HCT116 (cell line): ENCODE measurements at regions not wholly inside any gene's neighbourhood (a gene's known extent, or its start where the extent isn't known, plus 50 kb on each side); places are given as distances from the start of the nearest gene placed in this dataset.

Experiments
- ATAC-seq: fragments of 200-7000 bp; cut with Tn5 transposase; 2 replicates; pipeline ENCODE4 v1.9.1; 2020; ENCODE audit warnings: mild to moderate bottlenecking, moderate library complexity
- BruUV-seq: library from RNA; stranded (reverse); fragments of 400-500 nt; replicated peaks from 2 replicates; lab custom pipeline; 2021; lab: Mats Ljungman, UMichigan
- CTCF ChIA-PET: fragments of 300-600 bp; sonication (Branson Sonifier 250); formaldehyde crosslinking; loops from one replicate; lab custom pipeline; 2021; ENCODE audit warnings: antibody characterized with exemption; lab: Charles Lee
- POLR2A ChIA-PET: fragments of 300-600, 350-600 bp; sonication (Branson Sonifier 250); formaldehyde crosslinking; loops from one replicate; lab custom pipeline; 2021; ENCODE audit warnings: antibody characterized with exemption; lab: Charles Lee
- RAD21 ChIA-PET, 2 experiments: fragments of 300-600 bp; sonication (Branson Sonifier 250); formaldehyde crosslinking; loops; one replicate each; lab custom pipeline; 2023; ENCODE audit warnings: low total read pairs in 2 of 2; ENCODE audit not compliant: uncharacterized antibody in 2 of 2, unreplicated experiment in 2 of 2, low non-redundant PET in 1 of 2; lab: Charles Lee
- DNase-seq: peaks from one replicate; pipeline ENCODE4 v3.0.0-alpha.2; 2010; ENCODE audit warnings: low read depth, low spot score
- H2AFZ ChIP-seq: fragments of 200-600 bp; shearing (Covaris generic), sonication (generic); 2 replicates; pipeline ENCODE4 v1.6.1; 2017; ENCODE audit warnings: low read depth, mixed run types, mixed read lengths, antibody characterized with exemption, low read length; ENCODE audit not compliant: poor library complexity, severe bottlenecking
- H3K27ac ChIP-seq: 2 replicates; pipeline ENCODE4 v1.5.1; 2012; ENCODE audit warnings: low read depth, low read length
- H3K27me3 ChIP-seq: fragments of 200-600 bp; sonication (generic); 2 replicates; pipeline ENCODE4 v1.6.1; 2016; ENCODE audit warnings: mixed run types, low read length, mixed read lengths; ENCODE audit not compliant: insufficient read depth
- H3K36me3 ChIP-seq, 2 experiments: fragments of 200-500 bp in 1 of 2; fragments of 200-600 bp in 1 of 2; sonication (Bioruptor generic) in 1 of 2; sonication (generic) in 1 of 2; 2 replicates each; pipeline versions ENCODE4 v1.5.1 to v1.6.1; 2014 to 2016; ENCODE audit warnings: low read length in 2 of 2, inconsistent platforms in 1 of 2, mixed read lengths in 1 of 2, mixed run types in 1 of 2; ENCODE audit not compliant: insufficient read depth in 2 of 2, control insufficient read depth in 1 of 2
- H3K4me1 ChIP-seq, 2 experiments: fragments of 200-600 bp in 1 of 2; sonication (generic) in 1 of 2; 2 replicates each; pipeline versions ENCODE4 v1.5.1 to v1.6.1; 2012 to 2017; ENCODE audit warnings: low read length in 2 of 2, inconsistent platforms in 1 of 2, mild to moderate bottlenecking in 1 of 2, mixed read lengths in 1 of 2, mixed run types in 1 of 2, moderate library complexity in 1 of 2; ENCODE audit not compliant: insufficient read depth in 2 of 2, control insufficient read depth in 1 of 2
- H3K4me2 ChIP-seq: fragments of 200-600 bp; sonication (generic); 2 replicates; pipeline ENCODE4 v1.6.1; 2017; ENCODE audit warnings: mixed run types, low read length, mixed read lengths
- H3K4me3 ChIP-seq, 2 experiments: fragments of 200-600 bp in 1 of 2; sonication (generic) in 1 of 2; replicated peaks in 1 of 2; 2 replicates each; pipeline ENCODE4 v1.5.1; 2011 to 2016; ENCODE audit warnings: low read length in 2 of 2, control low read depth in 1 of 2, low read depth in 1 of 2, mild to moderate bottlenecking in 1 of 2, mixed read lengths in 1 of 2, mixed run types in 1 of 2
- H3K79me2 ChIP-seq: fragments of 200-600 bp; sonication (generic); 2 replicates; pipeline ENCODE4 v1.6.1; 2017; ENCODE audit warnings: mild to moderate bottlenecking, mixed run types, low read length, moderate library complexity, mixed read lengths; ENCODE audit not compliant: insufficient read depth
- H3K9ac ChIP-seq: fragments of 200-600 bp; sonication (generic); 2 replicates; pipeline ENCODE4 v1.6.1; 2016; ENCODE audit warnings: low read length, mixed read lengths
- H3K9me2 ChIP-seq: fragments of 200-600 bp; sonication (generic), shearing (Covaris generic); 2 replicates; pipeline ENCODE4 v1.6.1; 2017; ENCODE audit warnings: mixed run types, mild to moderate bottlenecking, moderate library complexity; ENCODE audit not compliant: insufficient read depth
- H3K9me3 ChIP-seq, 2 experiments: fragments of 200-500 bp in 1 of 2; fragments of 200-600 bp in 1 of 2; sonication (Bioruptor generic) in 1 of 2; sonication (generic) in 1 of 2; 2 replicates each; pipeline ENCODE4 v1.6.1; 2014 to 2017; ENCODE audit warnings: low read length in 2 of 2, mixed read lengths in 2 of 2, inconsistent platforms in 1 of 2, low read depth in 1 of 2, mild to moderate bottlenecking in 1 of 2, mixed run types in 1 of 2, moderate library complexity in 1 of 2; ENCODE audit not compliant: control insufficient read depth in 1 of 2, insufficient read depth in 1 of 2
- H4K20me1 ChIP-seq: fragments of 200-600 bp; sonication (generic), shearing (Covaris generic); 2 replicates; pipeline ENCODE4 v1.6.1; 2017; ENCODE audit warnings: mixed run types, mild to moderate bottlenecking, moderate library complexity; ENCODE audit not compliant: insufficient read depth
- ATF3 ChIP-seq: IDR thresholded peaks from 2 replicates; pipeline ENCODE4 v1.6.1; 2012
- CBX3 ChIP-seq: IDR thresholded peaks from 2 replicates; pipeline ENCODE4 v1.6.1; 2012; ENCODE audit warnings: low read depth
- CEBPB ChIP-seq: IDR thresholded peaks from 2 replicates; pipeline ENCODE4 v1.6.1; 2012; ENCODE audit warnings: low read depth
- EGR1 ChIP-seq: IDR thresholded peaks from 2 replicates; pipeline ENCODE4 v1.6.1; 2012; ENCODE audit warnings: low read depth
- ELF1 ChIP-seq: IDR thresholded peaks from 2 replicates; pipeline ENCODE4 v1.6.1; 2012; ENCODE audit warnings: low read depth, borderline replicate concordance
- FOSL1 ChIP-seq: IDR thresholded peaks from 2 replicates; pipeline ENCODE4 v1.6.1; 2012; ENCODE audit warnings: low read depth
- JUND ChIP-seq: IDR thresholded peaks from 2 replicates; pipeline ENCODE4 v1.6.1; 2012
- MAX ChIP-seq: IDR thresholded peaks from 2 replicates; pipeline ENCODE4 v1.6.1; 2012
- POLR2AphosphoS5 ChIP-seq: IDR thresholded peaks from 2 replicates; pipeline ENCODE4 v1.6.1; 2011; ENCODE audit warnings: mild to moderate bottlenecking, low read depth, low read length, moderate library complexity
- SP1 ChIP-seq: IDR thresholded peaks from 2 replicates; pipeline ENCODE4 v1.6.1; 2012; ENCODE audit warnings: low read depth
- YY1 ChIP-seq: IDR thresholded peaks from 2 replicates; pipeline ENCODE4 v1.6.1; 2011; ENCODE audit warnings: low read length, low read depth, moderate library complexity, mild to moderate bottlenecking; ENCODE audit not compliant: insufficient replicate concordance; ENCODE audit errors: extremely low read depth
- ZNF274 ChIP-seq: fragments of 200-500 bp; sonication (Bioruptor generic); IDR thresholded peaks from 2 replicates; pipeline ENCODE4 v1.6.1; 2014; ENCODE audit warnings: mild to moderate bottlenecking, low read depth, low read length, inconsistent platforms
- intact Hi-C: fragments of 100-400 bp; cut with micrococcal nuclease; formaldehyde crosslinking; loops from 2 replicates; pipeline ENCODE4 v1.10.0; 2022
- TF ChIP-seq, protein P1 (sequence below): IDR thresholded peaks from 2 replicates; pipeline ENCODE4 v1.6.1; 2012; ENCODE audit warnings: low read depth
- TF ChIP-seq, protein P2 (sequence below), 3 experiments: fragments of 200-600 bp in 1 of 3; sonication (generic) in 1 of 3; IDR thresholded peaks in 2 of 3; conservative IDR thresholded peaks in 1 of 3; 2 replicates each; pipeline ENCODE4 v1.5.1; 2012 to 2017; ENCODE audit warnings: low read depth in 2 of 3, low read length in 2 of 3, antibody characterized with exemption in 1 of 3, borderline replicate concordance in 1 of 3, control low read depth in 1 of 3, mild to moderate bottlenecking in 1 of 3, mixed read lengths in 1 of 3, mixed run types in 1 of 3, moderate library complexity in 1 of 3; ENCODE audit not compliant: insufficient read depth in 1 of 3

GRCh38 chr5:18048449-18048848, 414.2 kb downstream of the TAF11L14 start:
- DNase-seq (no peak), ATAC-seq (no peak)
- no peaks in the 10 kb centered on the region for H3K9me2 ChIP-seq
- no peak overlapping the region for H3K27ac ChIP-seq
- no peak overlapping the region for H2AFZ ChIP-seq
- no peak overlapping the region for H3K4me2 ChIP-seq
- no peak overlapping the region for H3K4me3 ChIP-seq
- ChIA-PET POLR2A (no interaction called here), RAD21 (no interaction called here), CTCF (no interaction called here)
- no peaks in the 10 kb centered on the region for H3K36me3 ChIP-seq
- intact Hi-C loops: no loop called here
- H3K79me2 ChIP-seq: no peaks in the 10 kb centered on the region
- H3K9ac ChIP-seq: no peak overlapping the region
- no TSS peak for BruUV-seq
- H4K20me1 ChIP-seq: no peaks in the 10 kb centered on the region
- H3K27me3 ChIP-seq: no peaks in the 10 kb centered on the region
- no peaks in the 10 kb centered on the region for H3K4me1 ChIP-seq
- H3K9me3 ChIP-seq: peaks cover 12 to 19% of the 10 kb centered on the region in 2 experiments; a peak in 2 of 4 replicates
- no peak for TF ChIP-seq POLR2AphosphoS5
- no peak for TF ChIP-seq ATF3
- TF ChIP-seq ELF1: no peak
- TF ChIP-seq JUND: no peak
- TF ChIP-seq CBX3: no peak
- TF ChIP-seq EGR1: no peak
- TF ChIP-seq FOSL1: no peak
- no peak for TF ChIP-seq ZNF274
- no peak for TF ChIP-seq YY1
- TF ChIP-seq, protein P1, sequence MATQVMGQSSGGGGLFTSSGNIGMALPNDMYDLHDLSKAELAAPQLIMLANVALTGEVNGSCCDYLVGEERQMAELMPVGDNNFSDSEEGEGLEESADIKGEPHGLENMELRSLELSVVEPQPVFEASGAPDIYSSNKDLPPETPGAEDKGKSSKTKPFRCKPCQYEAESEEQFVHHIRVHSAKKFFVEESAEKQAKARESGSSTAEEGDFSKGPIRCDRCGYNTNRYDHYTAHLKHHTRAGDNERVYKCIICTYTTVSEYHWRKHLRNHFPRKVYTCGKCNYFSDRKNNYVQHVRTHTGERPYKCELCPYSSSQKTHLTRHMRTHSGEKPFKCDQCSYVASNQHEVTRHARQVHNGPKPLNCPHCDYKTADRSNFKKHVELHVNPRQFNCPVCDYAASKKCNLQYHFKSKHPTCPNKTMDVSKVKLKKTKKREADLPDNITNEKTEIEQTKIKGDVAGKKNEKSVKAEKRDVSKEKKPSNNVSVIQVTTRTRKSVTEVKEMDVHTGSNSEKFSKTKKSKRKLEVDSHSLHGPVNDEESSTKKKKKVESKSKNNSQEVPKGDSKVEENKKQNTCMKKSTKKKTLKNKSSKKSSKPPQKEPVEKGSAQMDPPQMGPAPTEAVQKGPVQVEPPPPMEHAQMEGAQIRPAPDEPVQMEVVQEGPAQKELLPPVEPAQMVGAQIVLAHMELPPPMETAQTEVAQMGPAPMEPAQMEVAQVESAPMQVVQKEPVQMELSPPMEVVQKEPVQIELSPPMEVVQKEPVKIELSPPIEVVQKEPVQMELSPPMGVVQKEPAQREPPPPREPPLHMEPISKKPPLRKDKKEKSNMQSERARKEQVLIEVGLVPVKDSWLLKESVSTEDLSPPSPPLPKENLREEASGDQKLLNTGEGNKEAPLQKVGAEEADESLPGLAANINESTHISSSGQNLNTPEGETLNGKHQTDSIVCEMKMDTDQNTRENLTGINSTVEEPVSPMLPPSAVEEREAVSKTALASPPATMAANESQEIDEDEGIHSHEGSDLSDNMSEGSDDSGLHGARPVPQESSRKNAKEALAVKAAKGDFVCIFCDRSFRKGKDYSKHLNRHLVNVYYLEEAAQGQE: no peak
- TF ChIP-seq, protein P2, sequence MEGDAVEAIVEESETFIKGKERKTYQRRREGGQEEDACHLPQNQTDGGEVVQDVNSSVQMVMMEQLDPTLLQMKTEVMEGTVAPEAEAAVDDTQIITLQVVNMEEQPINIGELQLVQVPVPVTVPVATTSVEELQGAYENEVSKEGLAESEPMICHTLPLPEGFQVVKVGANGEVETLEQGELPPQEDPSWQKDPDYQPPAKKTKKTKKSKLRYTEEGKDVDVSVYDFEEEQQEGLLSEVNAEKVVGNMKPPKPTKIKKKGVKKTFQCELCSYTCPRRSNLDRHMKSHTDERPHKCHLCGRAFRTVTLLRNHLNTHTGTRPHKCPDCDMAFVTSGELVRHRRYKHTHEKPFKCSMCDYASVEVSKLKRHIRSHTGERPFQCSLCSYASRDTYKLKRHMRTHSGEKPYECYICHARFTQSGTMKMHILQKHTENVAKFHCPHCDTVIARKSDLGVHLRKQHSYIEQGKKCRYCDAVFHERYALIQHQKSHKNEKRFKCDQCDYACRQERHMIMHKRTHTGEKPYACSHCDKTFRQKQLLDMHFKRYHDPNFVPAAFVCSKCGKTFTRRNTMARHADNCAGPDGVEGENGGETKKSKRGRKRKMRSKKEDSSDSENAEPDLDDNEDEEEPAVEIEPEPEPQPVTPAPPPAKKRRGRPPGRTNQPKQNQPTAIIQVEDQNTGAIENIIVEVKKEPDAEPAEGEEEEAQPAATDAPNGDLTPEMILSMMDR (IDR thresholded peaks at IDR 0.05 in 2 of 3, conservative IDR thresholded peaks at IDR 0.05 in 1 of 3; ENCODE audit: borderline replicate concordance in 1 of 3, insufficient read depth in 1 of 3, low read depth in 2 of 3, low read length in 2 of 3): no peak
- TF ChIP-seq CEBPB: no peak
- no peak for TF ChIP-seq SP1
- no peak for TF ChIP-seq MAX
- TF ChIP-seq, all 23 proteins: peak for 0
